ENCODE measurements at regions not wholly inside any gene's neighbourhood (a gene's known extent, or its start where the extent isn't known, plus 50 kb on each side); places are given as distances from the start of the nearest gene placed in this dataset.

DNA sequence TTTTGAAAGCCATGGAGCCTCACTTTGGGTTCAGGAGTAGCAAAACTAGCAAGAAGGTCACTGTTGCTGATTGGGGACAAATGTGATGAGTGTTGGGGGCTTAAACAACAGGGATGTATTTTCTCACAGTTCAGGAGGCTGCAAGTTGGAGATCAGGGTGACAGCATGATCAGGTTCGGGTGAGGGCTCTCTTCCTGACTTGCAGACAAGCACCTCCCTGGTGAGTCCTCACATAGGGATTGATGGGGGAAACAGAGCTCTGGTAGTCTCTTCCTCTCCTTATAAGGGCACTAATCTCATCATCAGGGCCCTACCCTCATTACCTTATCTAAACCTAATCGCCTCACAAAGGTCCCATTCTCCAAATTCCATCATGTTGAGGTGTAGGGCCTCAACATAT lies 179.2 kb downstream of the TSHZ3 start:
- no peak for TF ChIP-seq ZNF8 (CRISPR knock-in tag; IDR thresholded peaks at IDR 0.05)
- TF ChIP-seq, protein P1, sequence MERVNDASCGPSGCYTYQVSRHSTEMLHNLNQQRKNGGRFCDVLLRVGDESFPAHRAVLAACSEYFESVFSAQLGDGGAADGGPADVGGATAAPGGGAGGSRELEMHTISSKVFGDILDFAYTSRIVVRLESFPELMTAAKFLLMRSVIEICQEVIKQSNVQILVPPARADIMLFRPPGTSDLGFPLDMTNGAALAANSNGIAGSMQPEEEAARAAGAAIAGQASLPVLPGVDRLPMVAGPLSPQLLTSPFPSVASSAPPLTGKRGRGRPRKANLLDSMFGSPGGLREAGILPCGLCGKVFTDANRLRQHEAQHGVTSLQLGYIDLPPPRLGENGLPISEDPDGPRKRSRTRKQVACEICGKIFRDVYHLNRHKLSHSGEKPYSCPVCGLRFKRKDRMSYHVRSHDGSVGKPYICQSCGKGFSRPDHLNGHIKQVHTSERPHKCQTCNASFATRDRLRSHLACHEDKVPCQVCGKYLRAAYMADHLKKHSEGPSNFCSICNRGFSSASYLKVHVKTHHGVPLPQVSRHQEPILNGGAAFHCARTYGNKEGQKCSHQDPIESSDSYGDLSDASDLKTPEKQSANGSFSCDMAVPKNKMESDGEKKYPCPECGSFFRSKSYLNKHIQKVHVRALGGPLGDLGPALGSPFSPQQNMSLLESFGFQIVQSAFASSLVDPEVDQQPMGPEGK (CRISPR knock-in tag; IDR thresholded peaks at IDR 0.05; ENCODE audit: borderline replicate concordance) = no peak

Data from SK-N-SH treated with all-trans-retinoic acid at 6 μM for 48 hours (cell line).